ENCODE measurements at regions not wholly inside any gene's neighbourhood (a gene's known extent, or its start where the extent isn't known, plus 50 kb on each side); places are given as distances from the start of the nearest gene placed in this dataset.

- no peak overlapping the region for H3K4me3 Mint-ChIP-seq
Measured at GRCh38 chr5:173834071-173834771, 53.9 kb upstream of the CPEB4 start.

GRCh38 chr5:173835131-173835530 lies 53.0 kb upstream of the CPEB4 start:
- no peaks in the 10 kb centered on the region for H3K9me3 Mint-ChIP-seq
- H3K36me3 Mint-ChIP-seq = no peaks in the 10 kb centered on the region
- no peak overlapping the region for H3K27ac Mint-ChIP-seq
- H3K4me3 Mint-ChIP-seq = no peak overlapping the region
- H3K4me1 Mint-ChIP-seq = no peaks in the 10 kb centered on the region
- DNase-seq = no peak
- H3K27me3 Mint-ChIP-seq (ENCODE audit: low read depth in 3 of 3) = peaks cover 2 to 6% (median 3%) of the 10 kb centered on the region in 3 donors

More at GRCh38 chr5:173834071-173834771, 53.9 kb upstream of the CPEB4 start:
- DNase-seq = no peak
- H3K27ac Mint-ChIP-seq = no peak overlapping the region
- no peaks in the 10 kb centered on the region for H3K9me3 Mint-ChIP-seq
- H3K36me3 Mint-ChIP-seq = no peaks in the 10 kb centered on the region
- no peaks in the 10 kb centered on the region for H3K4me1 Mint-ChIP-seq
- H3K27me3 Mint-ChIP-seq (ENCODE audit: low read depth in 3 of 3) = peaks cover 2 to 6% (median 3%) of the 10 kb centered on the region in 3 donors

GRCh38 chr5:173835661-173836060 lies 52.5 kb upstream of the CPEB4 start:
- DNase-seq = no peak
- no peak overlapping the region for H3K27ac Mint-ChIP-seq
- H3K4me1 Mint-ChIP-seq = no peaks in the 10 kb centered on the region
- no peaks in the 10 kb centered on the region for H3K9me3 Mint-ChIP-seq
- peaks cover 2 to 6% (median 3%) of the 10 kb centered on the region in 3 donors for H3K27me3 Mint-ChIP-seq (ENCODE audit: low read depth in 3 of 3)
- no peak overlapping the region for H3K4me3 Mint-ChIP-seq
- no peaks in the 10 kb centered on the region for H3K36me3 Mint-ChIP-seq

GRCh38 chr5:173837654-173838053 lies 50.5 kb upstream of the CPEB4 start:
- no peaks in the 10 kb centered on the region for H3K36me3 Mint-ChIP-seq

More at GRCh38 chr5:173837654-173838053, 50.5 kb upstream of the CPEB4 start:
- DNase-seq = no peak
- no peaks in the 10 kb centered on the region for H3K9me3 Mint-ChIP-seq
- peaks cover under 1 to 3% (median 2%) of the 10 kb centered on the region in 3 donors for H3K27me3 Mint-ChIP-seq (ENCODE audit: low read depth in 3 of 3)
- H3K4me1 Mint-ChIP-seq = no peaks in the 10 kb centered on the region
- H3K27ac Mint-ChIP-seq = no peak overlapping the region
- H3K4me3 Mint-ChIP-seq = no peak overlapping the region
